Brain microvascular endothelial cell (primary cell): ENCODE measurements at regions not wholly inside any gene's neighbourhood (a gene's known extent, or its start where the extent isn't known, plus 50 kb on each side); places are given as distances from the start of the nearest gene placed in this dataset.
A peak's percentile ranks its signal among the peaks of the same experiment; 100 is the strongest.

Source experiments
- DNase-seq: peaks from one replicate; pipeline ENCODE4 v3.0.0-alpha.2; 2020
- H3K27ac ChIP-seq: fragments of 250-450 bp; sonication (Bioruptor Pico); 2 replicates; pipeline ENCODE4 v1.5.1; 2020; ENCODE audit warnings: mild to moderate bottlenecking, moderate library complexity
- H3K27me3 ChIP-seq: fragments of 250-450 bp; sonication (Bioruptor Pico); replicated peaks from 2 replicates; pipeline ENCODE4 v1.5.1; 2020; ENCODE audit warnings: mild to moderate bottlenecking
- H3K36me3 ChIP-seq: fragments of 250-450 bp; sonication (Bioruptor Pico); replicated peaks from 2 replicates; pipeline ENCODE4 v1.5.1; 2020; ENCODE audit warnings: mild to moderate bottlenecking
- H3K4me3 ChIP-seq: 2 replicates; pipeline ENCODE4 v1.5.1; 2011; ENCODE audit warnings: low read depth, mild to moderate bottlenecking, control low read depth, low read length, moderate library complexity
- CTCF ChIP-seq: IDR thresholded peaks from 2 replicates; pipeline ENCODE4 v1.5.1; 2011; ENCODE audit warnings: low read depth, mild to moderate bottlenecking, moderate library complexity, low read length, control low read depth, inconsistent platforms; ENCODE audit errors: missing control alignments
- in situ Hi-C: cut with HindIII; loops from 2 replicates; pipeline ENCODE4 v1.10.0; 2017; ENCODE audit warnings: low sequenced_read_pairs, low pct_ligation_motif_present

GRCh38 chr2:58428096-58429013 lies 187.2 kb upstream of the FANCL start:
- DNase-seq = no peak
- Histone ChIP-seq H3K27ac (no peak overlapping the region), H3K4me3 (peak overlapping the region; percentile 62), H3K36me3 (no peaks in the 10 kb centered on the region), H3K27me3 (no peaks in the 10 kb centered on the region)
- TF ChIP-seq CTCF = no peak
- in situ Hi-C loops = no loop called here

- in situ Hi-C loops = no loop called here
- DNase-seq = peak; percentile 12
These were observed 186.5 kb upstream of the FANCL start for GRCh38 chr2:58427572-58428095.

GRCh38 chr2:58425368-58425767 lies 184.2 kb upstream of the FANCL start:
- no peaks in the 10 kb centered on the region for H3K27me3 ChIP-seq
- no peak overlapping the region for H3K4me3 ChIP-seq
- no peak overlapping the region for H3K27ac ChIP-seq
- in situ Hi-C loops = no loop called here
- no peak for DNase-seq
- no peak for TF ChIP-seq CTCF
- H3K36me3 ChIP-seq = no peaks in the 10 kb centered on the region

More at GRCh38 chr2:58427572-58428095, 186.5 kb upstream of the FANCL start:
- Histone ChIP-seq H3K27ac (no peak overlapping the region), H3K4me3 (peak overlapping the region; percentile 62), H3K27me3 (no peaks in the 10 kb centered on the region), H3K36me3 (no peaks in the 10 kb centered on the region)
- no peak for TF ChIP-seq CTCF

- no peak overlapping the region for H3K27ac ChIP-seq
- no peak overlapping the region for H3K4me3 ChIP-seq
- DNase-seq = no peak
- no peak for TF ChIP-seq CTCF
- H3K27me3 ChIP-seq = no peaks in the 10 kb centered on the region
- in situ Hi-C loops = no loop called here
- H3K36me3 ChIP-seq = no peaks in the 10 kb centered on the region
These were observed 178.9 kb upstream of the FANCL start for GRCh38 chr2:58419983-58420382.

- Histone ChIP-seq H3K4me3 (no peak overlapping the region), H3K27me3 (no peaks in the 10 kb centered on the region), H3K36me3 (no peaks in the 10 kb centered on the region), H3K27ac (no peak overlapping the region)
- DNase-seq = no peak
- TF ChIP-seq CTCF = no peak
- in situ Hi-C loops = no loop called here
These were observed 175.6 kb upstream of the FANCL start for GRCh38 chr2:58416696-58417095.
